Panc1 (cell line): ENCODE measurements at regions not wholly inside any gene's neighbourhood (a gene's known extent, or its start where the extent isn't known, plus 50 kb on each side); places are given as distances from the start of the nearest gene placed in this dataset.

Source experiments
- POLR2AphosphoS5 ChIP-seq: IDR thresholded peaks from 2 replicates; pipeline ENCODE4 v1.6.1; 2012; ENCODE audit warnings: mild to moderate bottlenecking, low read depth, low read length, moderate library complexity
- SIN3A ChIP-seq: IDR thresholded peaks from 2 replicates; pipeline ENCODE4 v1.6.1; 2012; ENCODE audit warnings: low read depth, mild to moderate bottlenecking, low read length, moderate library complexity, borderline replicate concordance; ENCODE audit not compliant: insufficient read depth
- TF ChIP-seq, protein P1 (sequence below): fragments of 450-650 bp; IDR thresholded peaks from 2 replicates; pipeline ENCODE4 v1.5.1; 2017; ENCODE audit warnings: mild to moderate bottlenecking

DNA sequence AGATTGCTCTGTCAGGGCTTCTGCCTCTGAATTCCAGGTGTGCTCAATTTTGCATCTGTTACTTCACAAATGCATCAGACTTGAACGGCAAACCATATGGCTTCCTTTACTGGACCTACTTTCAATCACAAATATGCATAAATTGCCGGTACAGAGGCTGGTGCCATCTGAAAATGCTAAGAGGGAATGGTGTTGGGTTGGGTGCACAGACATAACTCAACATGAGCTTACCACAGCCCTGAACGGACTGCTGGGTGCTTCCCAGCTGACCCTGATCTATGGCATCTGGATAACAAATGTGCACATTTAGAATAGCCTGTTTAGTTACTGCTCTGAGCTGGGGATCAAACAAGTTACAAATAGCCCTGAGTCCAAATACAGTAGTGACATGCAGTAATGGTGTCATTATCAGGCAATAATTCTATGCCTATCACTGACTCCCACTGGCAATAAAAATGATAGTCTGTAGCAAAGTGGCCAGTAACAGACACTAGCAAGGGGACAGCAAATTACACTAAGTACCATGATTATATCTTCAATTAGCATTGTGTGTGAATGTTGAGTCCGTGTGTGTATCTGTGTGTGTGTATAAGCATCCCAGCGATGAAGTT is 927.3 kb downstream of the DIAPH3 start:
- TF ChIP-seq, protein P1, sequence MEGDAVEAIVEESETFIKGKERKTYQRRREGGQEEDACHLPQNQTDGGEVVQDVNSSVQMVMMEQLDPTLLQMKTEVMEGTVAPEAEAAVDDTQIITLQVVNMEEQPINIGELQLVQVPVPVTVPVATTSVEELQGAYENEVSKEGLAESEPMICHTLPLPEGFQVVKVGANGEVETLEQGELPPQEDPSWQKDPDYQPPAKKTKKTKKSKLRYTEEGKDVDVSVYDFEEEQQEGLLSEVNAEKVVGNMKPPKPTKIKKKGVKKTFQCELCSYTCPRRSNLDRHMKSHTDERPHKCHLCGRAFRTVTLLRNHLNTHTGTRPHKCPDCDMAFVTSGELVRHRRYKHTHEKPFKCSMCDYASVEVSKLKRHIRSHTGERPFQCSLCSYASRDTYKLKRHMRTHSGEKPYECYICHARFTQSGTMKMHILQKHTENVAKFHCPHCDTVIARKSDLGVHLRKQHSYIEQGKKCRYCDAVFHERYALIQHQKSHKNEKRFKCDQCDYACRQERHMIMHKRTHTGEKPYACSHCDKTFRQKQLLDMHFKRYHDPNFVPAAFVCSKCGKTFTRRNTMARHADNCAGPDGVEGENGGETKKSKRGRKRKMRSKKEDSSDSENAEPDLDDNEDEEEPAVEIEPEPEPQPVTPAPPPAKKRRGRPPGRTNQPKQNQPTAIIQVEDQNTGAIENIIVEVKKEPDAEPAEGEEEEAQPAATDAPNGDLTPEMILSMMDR: no peak
- no peak for TF ChIP-seq POLR2AphosphoS5
- TF ChIP-seq SIN3A: no peak
